HCT116 (cell line): ENCODE measurements at regions not wholly inside any gene's neighbourhood (a gene's known extent, or its start where the extent isn't known, plus 50 kb on each side); places are given as distances from the start of the nearest gene placed in this dataset.

Experiments used
- ATAC-seq: fragments of 200-7000 bp; cut with Tn5 transposase; 2 replicates; pipeline ENCODE4 v1.9.1; 2020; ENCODE audit warnings: mild to moderate bottlenecking, moderate library complexity
- BruUV-seq: library from RNA; stranded (reverse); fragments of 400-500 nt; replicated peaks from 2 replicates; lab custom pipeline; 2021; lab: Mats Ljungman, UMichigan
- CTCF ChIA-PET: fragments of 300-600 bp; sonication (Branson Sonifier 250); formaldehyde crosslinking; loops from one replicate; lab custom pipeline; 2021; ENCODE audit warnings: antibody characterized with exemption; lab: Charles Lee
- POLR2A ChIA-PET: fragments of 300-600, 350-600 bp; sonication (Branson Sonifier 250); formaldehyde crosslinking; loops from one replicate; lab custom pipeline; 2021; ENCODE audit warnings: antibody characterized with exemption; lab: Charles Lee
- RAD21 ChIA-PET, 2 experiments: fragments of 300-600 bp; sonication (Branson Sonifier 250); formaldehyde crosslinking; loops; one replicate each; lab custom pipeline; 2023; ENCODE audit warnings: low total read pairs in 2 of 2; ENCODE audit not compliant: uncharacterized antibody in 2 of 2, unreplicated experiment in 2 of 2, low non-redundant PET in 1 of 2; lab: Charles Lee
- DNase-seq: peaks from one replicate; pipeline ENCODE4 v3.0.0-alpha.2; 2010; ENCODE audit warnings: low read depth, low spot score
- H2AFZ ChIP-seq: fragments of 200-600 bp; shearing (Covaris generic), sonication (generic); 2 replicates; pipeline ENCODE4 v1.6.1; 2017; ENCODE audit warnings: low read depth, mixed run types, mixed read lengths, antibody characterized with exemption, low read length; ENCODE audit not compliant: poor library complexity, severe bottlenecking
- H3K27ac ChIP-seq: 2 replicates; pipeline ENCODE4 v1.5.1; 2012; ENCODE audit warnings: low read depth, low read length
- H3K27me3 ChIP-seq: fragments of 200-600 bp; sonication (generic); 2 replicates; pipeline ENCODE4 v1.6.1; 2016; ENCODE audit warnings: mixed run types, low read length, mixed read lengths; ENCODE audit not compliant: insufficient read depth
- H3K36me3 ChIP-seq, 2 experiments: fragments of 200-500 bp in 1 of 2; fragments of 200-600 bp in 1 of 2; sonication (Bioruptor generic) in 1 of 2; sonication (generic) in 1 of 2; 2 replicates each; pipeline versions ENCODE4 v1.5.1 to v1.6.1; 2014 to 2016; ENCODE audit warnings: low read length in 2 of 2, inconsistent platforms in 1 of 2, mixed read lengths in 1 of 2, mixed run types in 1 of 2; ENCODE audit not compliant: insufficient read depth in 2 of 2, control insufficient read depth in 1 of 2
- H3K4me1 ChIP-seq, 2 experiments: fragments of 200-600 bp in 1 of 2; sonication (generic) in 1 of 2; 2 replicates each; pipeline versions ENCODE4 v1.5.1 to v1.6.1; 2012 to 2017; ENCODE audit warnings: low read length in 2 of 2, inconsistent platforms in 1 of 2, mild to moderate bottlenecking in 1 of 2, mixed read lengths in 1 of 2, mixed run types in 1 of 2, moderate library complexity in 1 of 2; ENCODE audit not compliant: insufficient read depth in 2 of 2, control insufficient read depth in 1 of 2
- H3K4me2 ChIP-seq: fragments of 200-600 bp; sonication (generic); 2 replicates; pipeline ENCODE4 v1.6.1; 2017; ENCODE audit warnings: mixed run types, low read length, mixed read lengths
- H3K4me3 ChIP-seq, 2 experiments: fragments of 200-600 bp in 1 of 2; sonication (generic) in 1 of 2; replicated peaks in 1 of 2; 2 replicates each; pipeline ENCODE4 v1.5.1; 2011 to 2016; ENCODE audit warnings: low read length in 2 of 2, control low read depth in 1 of 2, low read depth in 1 of 2, mild to moderate bottlenecking in 1 of 2, mixed read lengths in 1 of 2, mixed run types in 1 of 2
- H3K79me2 ChIP-seq: fragments of 200-600 bp; sonication (generic); 2 replicates; pipeline ENCODE4 v1.6.1; 2017; ENCODE audit warnings: mild to moderate bottlenecking, mixed run types, low read length, moderate library complexity, mixed read lengths; ENCODE audit not compliant: insufficient read depth
- H3K9ac ChIP-seq: fragments of 200-600 bp; sonication (generic); 2 replicates; pipeline ENCODE4 v1.6.1; 2016; ENCODE audit warnings: low read length, mixed read lengths
- H3K9me2 ChIP-seq: fragments of 200-600 bp; sonication (generic), shearing (Covaris generic); 2 replicates; pipeline ENCODE4 v1.6.1; 2017; ENCODE audit warnings: mixed run types, mild to moderate bottlenecking, moderate library complexity; ENCODE audit not compliant: insufficient read depth
- H3K9me3 ChIP-seq, 2 experiments: fragments of 200-500 bp in 1 of 2; fragments of 200-600 bp in 1 of 2; sonication (Bioruptor generic) in 1 of 2; sonication (generic) in 1 of 2; 2 replicates each; pipeline ENCODE4 v1.6.1; 2014 to 2017; ENCODE audit warnings: low read length in 2 of 2, mixed read lengths in 2 of 2, inconsistent platforms in 1 of 2, low read depth in 1 of 2, mild to moderate bottlenecking in 1 of 2, mixed run types in 1 of 2, moderate library complexity in 1 of 2; ENCODE audit not compliant: control insufficient read depth in 1 of 2, insufficient read depth in 1 of 2
- H4K20me1 ChIP-seq: fragments of 200-600 bp; sonication (generic), shearing (Covaris generic); 2 replicates; pipeline ENCODE4 v1.6.1; 2017; ENCODE audit warnings: mixed run types, mild to moderate bottlenecking, moderate library complexity; ENCODE audit not compliant: insufficient read depth
- FOSL1 ChIP-seq: IDR thresholded peaks from 2 replicates; pipeline ENCODE4 v1.6.1; 2012; ENCODE audit warnings: low read depth
- JUND ChIP-seq: IDR thresholded peaks from 2 replicates; pipeline ENCODE4 v1.6.1; 2012
- POLR2A ChIP-seq: IDR thresholded peaks from 2 replicates; pipeline ENCODE4 v1.7.0; 2011; ENCODE audit warnings: borderline replicate concordance; ENCODE audit not compliant: insufficient read depth, insufficient read length; ENCODE audit errors: extremely low read depth
- POLR2AphosphoS5 ChIP-seq: IDR thresholded peaks from 2 replicates; pipeline ENCODE4 v1.6.1; 2011; ENCODE audit warnings: mild to moderate bottlenecking, low read depth, low read length, moderate library complexity
- RAD21 ChIP-seq: IDR thresholded peaks from 2 replicates; pipeline ENCODE4 v1.6.1; 2012; ENCODE audit warnings: low read depth, mild to moderate bottlenecking
- YY1 ChIP-seq: IDR thresholded peaks from 2 replicates; pipeline ENCODE4 v1.6.1; 2011; ENCODE audit warnings: low read length, low read depth, moderate library complexity, mild to moderate bottlenecking; ENCODE audit not compliant: insufficient replicate concordance; ENCODE audit errors: extremely low read depth
- ZNF274 ChIP-seq: fragments of 200-500 bp; sonication (Bioruptor generic); IDR thresholded peaks from 2 replicates; pipeline ENCODE4 v1.6.1; 2014; ENCODE audit warnings: mild to moderate bottlenecking, low read depth, low read length, inconsistent platforms
- intact Hi-C: fragments of 100-400 bp; cut with micrococcal nuclease; formaldehyde crosslinking; loops from 2 replicates; pipeline ENCODE4 v1.10.0; 2022
- TF ChIP-seq, protein P1 (sequence below): IDR thresholded peaks from 2 replicates; pipeline ENCODE4 v1.6.1; 2012

DNA sequence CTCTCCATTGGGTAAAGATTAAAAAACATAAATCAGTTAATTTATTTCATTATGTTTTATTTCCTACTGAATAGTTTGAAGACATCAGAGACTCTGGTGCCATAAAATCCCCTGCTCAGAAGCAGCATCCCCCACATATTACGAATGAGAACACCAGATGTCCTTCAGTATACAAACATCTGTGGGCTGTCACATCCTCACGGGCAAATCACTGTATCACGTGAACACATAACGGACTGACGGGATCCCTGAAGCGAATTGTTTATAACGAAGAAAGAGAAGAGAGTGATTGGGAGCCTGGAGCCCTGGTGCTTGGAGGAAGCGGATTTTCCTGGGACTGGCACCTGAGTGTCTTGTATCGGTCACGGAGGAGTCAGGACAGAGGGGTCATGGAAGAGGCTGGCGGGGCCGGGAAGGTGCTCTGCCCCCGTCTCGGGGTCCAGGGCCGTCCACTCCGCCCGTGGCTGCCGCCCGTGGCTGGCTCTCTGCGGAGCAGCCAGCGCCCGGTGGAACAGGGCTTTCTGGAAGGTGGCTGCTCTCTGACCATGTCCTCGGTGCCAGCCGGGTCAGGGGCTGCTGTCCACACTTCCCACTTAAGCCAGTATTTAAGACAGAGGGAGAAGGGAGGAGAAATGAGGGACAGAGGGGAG, 452.7 kb upstream of the FAT1 start:
- BruUV-seq, result no TSS peak
- H3K27ac ChIP-seq, result no peak overlapping the region
- no peaks in the 10 kb centered on the region for H3K27me3 ChIP-seq
- CTCF ChIA-PET, result no interaction called here
- no peaks in the 10 kb centered on the region for H4K20me1 ChIP-seq
- no peak overlapping the region for H3K4me3 ChIP-seq
- ATAC-seq (no peak), DNase-seq (no peak)
- no peak for TF ChIP-seq POLR2A
- TF ChIP-seq FOSL1, result no peak
- no peak for TF ChIP-seq RAD21
- no peak overlapping the region for H3K9ac ChIP-seq
- POLR2A ChIA-PET, result no interaction called here
- RAD21 ChIA-PET, result no interaction called here
- H3K79me2 ChIP-seq, result no peaks in the 10 kb centered on the region
- H3K9me3 ChIP-seq, result no peaks in the 10 kb centered on the region
- no peaks in the 10 kb centered on the region for H3K9me2 ChIP-seq
- H2AFZ ChIP-seq, result no peak overlapping the region
- intact Hi-C loops, result no loop called here
- H3K4me2 ChIP-seq, result no peak overlapping the region
- H3K36me3 ChIP-seq, result no peaks in the 10 kb centered on the region
- H3K4me1 ChIP-seq, result peaks cover 0 to 9% of the 10 kb centered on the region in 2 experiments; a peak in 3 of 4 replicates

DNA sequence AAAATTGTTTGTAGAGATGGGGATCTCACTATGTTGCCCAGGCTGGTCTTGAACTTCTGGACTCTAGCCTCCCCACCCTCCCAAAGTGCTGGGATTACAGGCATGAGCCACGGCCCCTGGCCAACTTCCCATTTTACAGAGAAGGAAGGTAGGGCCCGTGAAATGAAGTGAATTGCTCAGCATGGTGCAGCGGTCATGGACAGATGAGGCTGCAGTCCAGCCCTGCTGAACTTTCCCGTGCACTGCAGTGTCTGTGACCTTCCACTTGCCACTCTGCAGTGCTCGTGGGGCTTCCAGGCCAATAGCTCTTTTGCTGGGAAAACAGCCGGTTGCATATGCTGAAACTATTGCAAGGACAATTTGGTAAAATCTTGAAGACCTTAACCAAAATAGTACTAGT, 454.4 kb upstream of the FAT1 start:
- Histone ChIP-seq H3K9me3 (no peaks in the 10 kb centered on the region), H3K27ac (no peak overlapping the region), H3K79me2 (no peaks in the 10 kb centered on the region), H4K20me1 (no peaks in the 10 kb centered on the region), H3K9ac (no peak overlapping the region), H3K9me2 (no peaks in the 10 kb centered on the region), H3K27me3 (no peaks in the 10 kb centered on the region), H2AFZ (no peak overlapping the region), H3K4me2 (no peak overlapping the region), H3K36me3 (no peaks in the 10 kb centered on the region), H3K4me3 (no peak overlapping the region)
- ChIA-PET POLR2A (no interaction called here), CTCF (no interaction called here)
- no TSS peak for BruUV-seq
- no peak for ATAC-seq
- intact Hi-C loops, result no loop called here
- DNase-seq, result no peak
- TF ChIP-seq ZNF274 (no peak), JUND (no peak), YY1 (no peak), POLR2AphosphoS5 (no peak), RAD21 (no peak)
- TF ChIP-seq, protein P1, sequence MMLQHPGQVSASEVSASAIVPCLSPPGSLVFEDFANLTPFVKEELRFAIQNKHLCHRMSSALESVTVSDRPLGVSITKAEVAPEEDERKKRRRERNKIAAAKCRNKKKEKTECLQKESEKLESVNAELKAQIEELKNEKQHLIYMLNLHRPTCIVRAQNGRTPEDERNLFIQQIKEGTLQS, result no peak
- TF ChIP-seq, all 23 proteins: peak for 0
- RAD21 ChIA-PET, result no interaction called here
- H3K4me1 ChIP-seq, result no peaks in the 10 kb centered on the region
